ENCODE measurements at regions not wholly inside any gene's neighbourhood (a gene's known extent, or its start where the extent isn't known, plus 50 kb on each side); places are given as distances from the start of the nearest gene placed in this dataset.

DNA sequence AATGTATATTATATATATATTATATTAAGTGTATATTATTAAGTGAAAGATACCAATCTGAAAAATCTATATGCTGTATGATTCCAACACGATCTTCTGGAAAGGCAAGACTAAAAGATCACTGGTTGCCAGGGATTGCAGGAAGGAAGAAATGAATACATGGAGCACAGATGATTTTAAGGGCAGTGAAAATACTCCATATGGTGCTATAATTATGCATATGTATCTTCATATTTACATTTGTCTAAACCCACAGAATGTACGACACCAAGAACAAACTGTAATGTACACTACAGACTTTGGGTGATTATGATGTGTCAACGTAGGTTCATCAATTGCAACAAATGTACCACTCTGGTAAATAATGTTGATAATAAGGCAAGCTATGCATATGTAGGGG, 194.7 kb upstream of the MME start:
- TF ChIP-seq, protein P1, sequence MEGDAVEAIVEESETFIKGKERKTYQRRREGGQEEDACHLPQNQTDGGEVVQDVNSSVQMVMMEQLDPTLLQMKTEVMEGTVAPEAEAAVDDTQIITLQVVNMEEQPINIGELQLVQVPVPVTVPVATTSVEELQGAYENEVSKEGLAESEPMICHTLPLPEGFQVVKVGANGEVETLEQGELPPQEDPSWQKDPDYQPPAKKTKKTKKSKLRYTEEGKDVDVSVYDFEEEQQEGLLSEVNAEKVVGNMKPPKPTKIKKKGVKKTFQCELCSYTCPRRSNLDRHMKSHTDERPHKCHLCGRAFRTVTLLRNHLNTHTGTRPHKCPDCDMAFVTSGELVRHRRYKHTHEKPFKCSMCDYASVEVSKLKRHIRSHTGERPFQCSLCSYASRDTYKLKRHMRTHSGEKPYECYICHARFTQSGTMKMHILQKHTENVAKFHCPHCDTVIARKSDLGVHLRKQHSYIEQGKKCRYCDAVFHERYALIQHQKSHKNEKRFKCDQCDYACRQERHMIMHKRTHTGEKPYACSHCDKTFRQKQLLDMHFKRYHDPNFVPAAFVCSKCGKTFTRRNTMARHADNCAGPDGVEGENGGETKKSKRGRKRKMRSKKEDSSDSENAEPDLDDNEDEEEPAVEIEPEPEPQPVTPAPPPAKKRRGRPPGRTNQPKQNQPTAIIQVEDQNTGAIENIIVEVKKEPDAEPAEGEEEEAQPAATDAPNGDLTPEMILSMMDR (IDR thresholded peaks at IDR 0.05): no peak
- TF ChIP-seq POLR2A (IDR thresholded peaks at IDR 0.05) (no peak), EP300 (IDR thresholded peaks at IDR 0.05) (no peak), POLR2AphosphoS5 (IDR thresholded peaks at IDR 0.05) (no peak)

Measured in upper lobe of left lung (tissue), 4 donors.